22Rv1 (cell line): ENCODE measurements at regions not wholly inside any gene's neighbourhood (a gene's known extent, or its start where the extent isn't known, plus 50 kb on each side); places are given as distances from the start of the nearest gene placed in this dataset.

Experiments used
- H3K27ac ChIP-seq: fragments of 450-650 bp; 2 replicates; pipeline ENCODE4 v1.5.1; 2017
- CTCF ChIP-seq: fragments of 450-650 bp; IDR thresholded peaks from 2 replicates; pipeline ENCODE4 v1.5.1; 2017; ENCODE audit warnings: mild to moderate bottlenecking
- ZFX ChIP-seq: fragments of 450-650 bp; IDR thresholded peaks from 2 replicates; pipeline ENCODE4 v1.6.1; 2017; ENCODE audit warnings: antibody characterized with exemption, borderline replicate concordance

- no peak overlapping the region for H3K27ac ChIP-seq
- no peak for TF ChIP-seq ZFX
- TF ChIP-seq CTCF = no peak
Measured at GRCh38 chr7:67866054-67866453, 869.4 kb downstream of the TYW1 start.

- TF ChIP-seq CTCF = no peak
- no peak for TF ChIP-seq ZFX
- no peak overlapping the region for H3K27ac ChIP-seq
Measured at GRCh38 chr7:67866812-67867211, 870.2 kb downstream of the TYW1 start.

- no peak overlapping the region for H3K27ac ChIP-seq
- TF ChIP-seq ZFX (no peak), CTCF (no peak)
Measured at GRCh38 chr7:67870396-67870795, 873.8 kb downstream of the TYW1 start.

GRCh38 chr7:67875558-67875957 lies 878.9 kb downstream of the TYW1 start:
- TF ChIP-seq ZFX (no peak), CTCF (no peak)
- no peak overlapping the region for H3K27ac ChIP-seq

GRCh38 chr7:67878808-67879207 lies 882.2 kb downstream of the TYW1 start:
- no peak for TF ChIP-seq ZFX
- no peak for TF ChIP-seq CTCF
- H3K27ac ChIP-seq = no peak overlapping the region

- H3K27ac ChIP-seq = no peak overlapping the region
- TF ChIP-seq CTCF (no peak), ZFX (no peak)
Measured at GRCh38 chr7:67882843-67883242, 886.2 kb downstream of the TYW1 start.

GRCh38 chr7:67890316-67890715 lies 893.7 kb downstream of the TYW1 start:
- TF ChIP-seq ZFX (no peak), CTCF (no peak)

More at GRCh38 chr7:67890316-67890715, 893.7 kb downstream of the TYW1 start:
- H3K27ac ChIP-seq = no peak overlapping the region
